ENCODE measurements at regions not wholly inside any gene's neighbourhood (a gene's known extent, or its start where the extent isn't known, plus 50 kb on each side); places are given as distances from the start of the nearest gene placed in this dataset.
"Not testable (repeated sequence)": the region's sequence is repeated elsewhere in the genome, so short reads cannot be mapped to it uniquely, and the experiment has no call there.

- DNase-seq (ENCODE audit: low read depth): peak; percentile 78
These were observed 1472.2 kb downstream of the FOXD4L5 start for GRCh38 chr9:63812822-63813221.

- DNase-seq (ENCODE audit: low read depth): not testable (repeated sequence)
These were observed 1480.8 kb downstream of the FOXD4L5 start for GRCh38 chr9:63804205-63804604.

- DNase-seq (ENCODE audit: low read depth): not testable (repeated sequence)
These were observed 1490.8 kb downstream of the FOXD4L5 start for GRCh38 chr9:63794081-63794685.

GRCh38 chr9:63787454-63787853 is 1497.6 kb downstream of the FOXD4L5 start:
- not testable (repeated sequence) for DNase-seq (ENCODE audit: low read depth)

GRCh38 chr9:63785059-63785458 is 1500.0 kb downstream of the FOXD4L5 start:
- not testable (repeated sequence) for DNase-seq (ENCODE audit: low read depth)

DNA sequence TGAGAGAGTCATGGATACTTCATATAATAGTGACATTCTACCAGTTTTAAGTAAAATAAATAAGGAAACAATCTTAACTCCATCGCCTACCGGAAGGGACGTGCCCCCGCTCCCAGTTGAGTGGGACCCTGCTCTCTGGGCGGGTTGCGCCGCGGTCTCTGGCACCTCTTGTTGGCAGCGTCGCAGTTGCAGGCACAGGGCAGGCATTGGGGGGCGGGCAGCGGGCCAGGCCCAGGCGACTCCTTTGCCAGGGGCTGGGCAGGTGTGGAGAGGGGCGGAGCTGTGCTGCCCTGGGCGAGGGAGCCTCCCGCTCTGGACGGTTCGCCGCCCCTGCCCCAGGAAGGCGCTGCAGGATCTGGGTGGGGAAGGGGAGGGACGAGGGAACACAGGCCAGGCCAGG is 1500.6 kb downstream of the FOXD4L5 start:
- DNase-seq (ENCODE audit: low read depth): peak; percentile 27

GRCh38 chr9:63781817-63782439 is 1503.1 kb downstream of the FOXD4L5 start:
- DNase-seq (ENCODE audit: low read depth): peak; percentile 45

DNA sequence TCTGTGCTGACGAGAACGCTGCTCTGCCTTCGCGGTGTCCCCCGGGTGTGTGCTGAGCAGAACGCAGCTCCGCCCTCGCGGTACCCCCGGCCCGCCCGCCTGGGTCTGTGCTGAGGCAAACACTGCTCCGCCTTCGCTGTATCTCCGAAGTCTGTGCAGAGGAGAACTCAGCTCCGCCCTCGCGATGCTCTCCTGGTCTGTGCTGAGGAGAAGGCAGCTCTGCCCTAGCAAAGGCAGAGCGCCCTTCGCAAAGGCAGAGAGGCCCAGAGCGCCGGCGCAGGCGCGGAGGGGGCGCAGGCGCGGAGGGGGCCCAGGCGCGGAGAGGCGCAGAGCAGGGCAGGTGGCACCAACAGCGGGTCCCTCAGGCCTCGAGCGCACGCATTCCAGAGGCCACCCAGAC is 1503.6 kb downstream of the FOXD4L5 start:
- peak; percentile 87 for DNase-seq (ENCODE audit: low read depth)

- not testable (repeated sequence) for DNase-seq (ENCODE audit: low read depth)
These were observed 1508.8 kb downstream of the FOXD4L5 start for GRCh38 chr9:63776220-63776619.

DNA sequence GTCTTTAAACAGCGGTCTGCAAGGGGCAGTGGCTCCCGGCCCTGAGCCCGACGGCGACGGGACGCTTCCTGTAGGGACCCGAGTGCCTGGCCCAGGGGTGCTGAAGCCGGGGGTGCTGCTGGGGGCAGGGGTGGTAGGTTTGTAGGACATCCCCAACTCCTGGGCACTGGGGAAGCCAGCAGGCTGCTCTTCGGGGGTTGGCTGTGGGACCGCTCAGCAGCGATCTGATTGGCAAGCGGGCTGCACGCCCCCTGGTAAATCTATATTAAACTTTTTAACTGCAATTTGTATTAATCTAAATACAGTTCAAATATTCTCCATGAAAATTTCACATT is 1510.0 kb downstream of the FOXD4L5 start:
- not testable (repeated sequence) for DNase-seq (ENCODE audit: low read depth)

- DNase-seq (ENCODE audit: low read depth): not testable (repeated sequence)
These were observed 1510.5 kb downstream of the FOXD4L5 start for GRCh38 chr9:63774369-63775091.

DNA sequence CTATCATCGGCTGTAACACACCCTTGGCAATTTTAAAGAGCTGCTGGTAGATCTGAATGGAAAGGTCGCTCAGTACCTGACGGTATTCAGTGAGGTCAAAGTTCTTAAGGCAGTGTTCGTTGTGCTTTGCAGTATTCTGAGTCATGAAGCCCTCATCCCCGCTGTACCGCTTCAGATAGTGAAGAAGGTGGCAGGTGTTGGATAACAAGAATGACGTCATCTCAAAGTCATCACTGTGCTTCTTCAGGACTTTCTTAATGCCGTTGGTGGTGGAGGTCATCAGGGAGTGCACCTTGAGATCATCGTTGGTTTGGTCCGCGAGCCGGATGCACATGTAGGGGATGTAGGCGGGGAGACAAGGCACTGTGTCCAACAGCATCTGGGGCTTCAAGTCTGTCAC is 1522.8 kb downstream of the FOXD4L5 start:
- DNase-seq (ENCODE audit: low read depth): not testable (repeated sequence)

DNA sequence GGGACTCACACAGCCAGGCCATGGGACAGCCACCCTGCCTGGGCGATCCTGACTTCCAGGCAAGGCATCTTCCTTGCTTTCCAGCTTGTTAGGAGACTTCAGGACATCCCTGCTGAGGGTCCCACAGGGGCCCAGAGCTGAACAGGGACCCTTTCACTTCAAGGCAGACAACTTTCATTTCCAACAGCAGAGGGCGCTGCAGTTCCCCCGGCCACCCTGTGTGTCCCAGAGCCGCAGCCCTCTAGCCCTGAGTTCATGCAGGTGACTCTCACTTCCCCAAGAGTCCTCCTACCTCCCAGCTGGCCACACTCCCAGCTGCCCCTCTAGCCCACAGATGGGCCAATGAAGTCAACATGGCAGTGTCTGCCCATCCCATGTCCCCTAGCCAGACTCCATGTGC is 1556.0 kb downstream of the FOXD4L5 start:
- peak; percentile 40 for DNase-seq (ENCODE audit: low read depth)

DNA sequence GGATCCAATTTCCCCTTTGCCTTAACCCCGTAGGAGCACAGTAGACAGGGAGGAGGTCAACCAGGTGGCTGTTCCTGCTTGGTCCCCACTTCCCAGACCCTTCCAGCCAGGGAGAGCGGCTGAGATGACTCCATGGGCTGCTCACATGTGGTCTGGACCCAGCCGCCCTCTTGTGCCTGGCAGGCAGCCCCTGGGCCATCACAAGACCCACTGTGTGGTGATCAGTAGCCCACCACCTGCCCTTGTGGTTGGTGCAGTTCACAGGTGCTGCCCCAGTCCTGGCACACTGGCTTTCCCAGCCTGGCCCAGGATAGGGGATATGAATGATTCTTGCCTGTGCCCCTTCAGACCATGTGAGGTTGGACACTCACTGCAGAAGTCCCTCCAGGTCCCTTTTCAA is 1556.7 kb downstream of the FOXD4L5 start:
- no peak for DNase-seq (ENCODE audit: low read depth)

GRCh38 chr9:63708285-63708684 is 1576.7 kb downstream of the FOXD4L5 start:
- DNase-seq (ENCODE audit: low read depth): not testable (repeated sequence)

GRCh38 chr9:63704456-63704855 is 1580.6 kb downstream of the FOXD4L5 start:
- peak; percentile 48 for DNase-seq (ENCODE audit: low read depth)

DNA sequence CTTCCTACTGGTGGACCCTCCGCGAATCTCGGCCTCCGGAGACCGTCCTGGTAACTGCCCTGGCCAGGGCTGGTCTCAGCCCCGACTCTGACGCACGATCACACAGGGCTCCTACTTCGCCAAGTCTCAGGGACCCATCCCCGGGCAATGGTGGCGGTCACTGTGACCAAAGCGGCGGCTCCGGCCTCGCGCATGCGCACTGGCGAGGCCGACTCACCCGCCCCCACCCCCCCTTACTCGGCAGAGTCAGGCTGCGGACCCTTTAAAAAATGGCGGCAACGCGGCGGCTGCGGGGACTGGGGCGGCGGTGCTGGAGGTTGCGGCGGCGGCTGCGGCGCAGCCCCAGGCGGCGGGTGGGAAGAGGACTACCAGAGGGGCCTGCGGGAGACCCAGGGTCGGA is 1581.3 kb downstream of the FOXD4L5 start:
- DNase-seq (ENCODE audit: low read depth): peak; percentile 84

DNA sequence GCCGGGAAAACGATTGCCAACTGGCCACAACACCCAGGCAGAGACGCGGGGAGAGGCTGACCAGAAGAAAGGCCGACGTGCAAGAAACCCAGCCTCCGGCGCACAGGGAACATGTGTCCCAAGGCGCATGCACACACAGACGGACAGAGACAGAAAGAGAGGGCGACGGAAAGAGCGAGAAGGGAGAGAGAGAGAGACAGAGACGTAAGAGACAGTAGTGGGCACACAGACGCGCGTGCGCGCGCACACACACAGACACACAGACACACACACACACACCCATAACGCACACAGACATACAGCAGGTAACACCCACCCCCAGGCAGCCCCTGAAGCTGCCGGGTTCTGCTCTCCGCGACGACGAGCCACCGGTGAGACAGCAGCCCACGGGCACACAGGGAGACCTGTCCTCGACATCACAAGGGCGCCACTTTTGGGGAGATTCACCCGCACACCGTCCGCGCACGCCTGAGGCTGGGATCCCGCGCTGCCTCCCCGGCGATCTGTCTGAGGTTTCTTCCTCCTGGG is 1581.8 kb downstream of the FOXD4L5 start:
- DNase-seq (ENCODE audit: low read depth): peak; percentile 64

All from Daoy (cell line).